ENCODE measurements at regions not wholly inside any gene's neighbourhood (a gene's known extent, or its start where the extent isn't known, plus 50 kb on each side); places are given as distances from the start of the nearest gene placed in this dataset.

GRCh38 chr14:76313852-76314251 lies 62.1 kb upstream of the ESRRB start:
- Histone ChIP-seq H3K27ac (ENCODE audit: low read depth, low read length) (no peak overlapping the region), H3K23ac (ENCODE audit: low read length) (no peak overlapping the region), H3K27me3 (ENCODE audit: insufficient read depth, low read length) (peaks cover 5% of the 10 kb centered on the region), H3K9ac (ENCODE audit: low read length) (no peak overlapping the region), H3K18ac (ENCODE audit: low read length) (no peak overlapping the region), H3K4me3 (ENCODE audit: low read depth, low read length) (no peak overlapping the region), H2AFZ (ENCODE audit: insufficient read depth, low read length, poor library complexity) (no peak overlapping the region), H2BK12ac (ENCODE audit: low read length) (no peak overlapping the region), H3K4me2 (ENCODE audit: low read length) (no peak overlapping the region), H4K12ac (ENCODE audit: low read depth, low read length) (no peak overlapping the region), H2BK5ac (ENCODE audit: low read depth, low read length, poor library complexity) (no peak overlapping the region), H3K79me2 (ENCODE audit: control insufficient read depth, insufficient read depth, low read length, poor library complexity) (no peaks in the 10 kb centered on the region), H4K91ac (ENCODE audit: low read depth, low read length) (no peak overlapping the region), H3K9me3 (ENCODE audit: insufficient read depth, low read depth, low read length) (no peaks in the 10 kb centered on the region), H3K14ac (ENCODE audit: low read length) (no peak overlapping the region), H3K36me3 (ENCODE audit: control insufficient read depth in 1 of 2, insufficient read depth in 2 of 2, low read length in 2 of 2) (no peaks in the 10 kb centered on the region), H3K4me1 (ENCODE audit: control insufficient read depth in 1 of 2, insufficient read depth in 2 of 2, low read length in 2 of 2) (no peaks in the 10 kb centered on the region), H2BK120ac (ENCODE audit: insufficient read depth, low read length, poor library complexity) (no peak overlapping the region), H2AK5ac (ENCODE audit: low read length) (no peak overlapping the region), H3K79me1 (ENCODE audit: low read length) (no peaks in the 10 kb centered on the region), H3K4ac (ENCODE audit: low read depth, low read length) (no peak overlapping the region), H4K8ac (ENCODE audit: low read depth, low read length) (no peak overlapping the region)
- WGBS (ENCODE audit: extremely low coverage, insufficient coverage, insufficient read length), result no CpG with 5 or more reads among the region's 3 CpGs
- no peak for DNase-seq

GRCh38 chr14:76314521-76315034 lies 61.4 kb upstream of the ESRRB start:
- Histone ChIP-seq H3K9ac (ENCODE audit: low read length) (no peak overlapping the region), H2AFZ (ENCODE audit: insufficient read depth, low read length, poor library complexity) (no peak overlapping the region), H3K27ac (ENCODE audit: low read depth, low read length) (no peak overlapping the region), H3K36me3 (ENCODE audit: control insufficient read depth in 1 of 2, insufficient read depth in 2 of 2, low read length in 2 of 2) (no peaks in the 10 kb centered on the region), H3K9me3 (ENCODE audit: insufficient read depth, low read depth, low read length) (no peaks in the 10 kb centered on the region), H2BK5ac (ENCODE audit: low read depth, low read length, poor library complexity) (no peak overlapping the region), H3K79me1 (ENCODE audit: low read length) (no peaks in the 10 kb centered on the region), H2BK12ac (ENCODE audit: low read length) (no peak overlapping the region), H3K23ac (ENCODE audit: low read length) (no peak overlapping the region), H3K4me1 (ENCODE audit: control insufficient read depth in 1 of 2, insufficient read depth in 2 of 2, low read length in 2 of 2) (no peaks in the 10 kb centered on the region), H4K12ac (ENCODE audit: low read depth, low read length) (no peak overlapping the region), H3K4me3 (ENCODE audit: low read depth, low read length) (no peak overlapping the region), H3K27me3 (ENCODE audit: insufficient read depth, low read length) (peaks cover 5% of the 10 kb centered on the region), H2AK5ac (ENCODE audit: low read length) (no peak overlapping the region), H2BK120ac (ENCODE audit: insufficient read depth, low read length, poor library complexity) (no peak overlapping the region), H3K14ac (ENCODE audit: low read length) (no peak overlapping the region), H3K4ac (ENCODE audit: low read depth, low read length) (no peak overlapping the region), H3K4me2 (ENCODE audit: low read length) (no peak overlapping the region), H4K8ac (ENCODE audit: low read depth, low read length) (no peak overlapping the region), H3K79me2 (ENCODE audit: control insufficient read depth, insufficient read depth, low read length, poor library complexity) (no peaks in the 10 kb centered on the region), H3K18ac (ENCODE audit: low read length) (no peak overlapping the region), H4K91ac (ENCODE audit: low read depth, low read length) (no peak overlapping the region)
- DNase-seq, result no peak
- no CpG with 5 or more reads among the region's 7 CpGs for WGBS (ENCODE audit: extremely low coverage, insufficient coverage, insufficient read length)

- WGBS (ENCODE audit: extremely low coverage, insufficient coverage, insufficient read length), result no CpG with 5 or more reads among the region's 5 CpGs
- Histone ChIP-seq H3K27ac (ENCODE audit: low read depth, low read length) (no peak overlapping the region), H3K9ac (ENCODE audit: low read length) (no peak overlapping the region), H4K91ac (ENCODE audit: low read depth, low read length) (no peak overlapping the region), H3K27me3 (ENCODE audit: insufficient read depth, low read length) (no peaks in the 10 kb centered on the region), H3K79me2 (ENCODE audit: control insufficient read depth, insufficient read depth, low read length, poor library complexity) (no peaks in the 10 kb centered on the region), H2BK5ac (ENCODE audit: low read depth, low read length, poor library complexity) (no peak overlapping the region), H4K12ac (ENCODE audit: low read depth, low read length) (no peak overlapping the region), H3K36me3 (ENCODE audit: control insufficient read depth in 1 of 2, insufficient read depth in 2 of 2, low read length in 2 of 2) (no peaks in the 10 kb centered on the region), H2AK5ac (ENCODE audit: low read length) (no peak overlapping the region), H3K4me3 (ENCODE audit: low read depth, low read length) (no peak overlapping the region), H3K4me2 (ENCODE audit: low read length) (no peak overlapping the region), H3K79me1 (ENCODE audit: low read length) (no peaks in the 10 kb centered on the region), H2AFZ (ENCODE audit: insufficient read depth, low read length, poor library complexity) (no peak overlapping the region), H2BK120ac (ENCODE audit: insufficient read depth, low read length, poor library complexity) (no peak overlapping the region), H3K4me1 (ENCODE audit: control insufficient read depth in 1 of 2, insufficient read depth in 2 of 2, low read length in 2 of 2) (no peaks in the 10 kb centered on the region), H2BK12ac (ENCODE audit: low read length) (no peak overlapping the region), H3K9me3 (ENCODE audit: insufficient read depth, low read depth, low read length) (peaks cover 2% of the 10 kb centered on the region), H4K8ac (ENCODE audit: low read depth, low read length) (no peak overlapping the region), H3K14ac (ENCODE audit: low read length) (no peak overlapping the region), H3K23ac (ENCODE audit: low read length) (no peak overlapping the region), H3K4ac (ENCODE audit: low read depth, low read length) (no peak overlapping the region), H3K18ac (ENCODE audit: low read length) (no peak overlapping the region)
- DNase-seq, result no peak
Measured at GRCh38 chr14:76320486-76320885, 55.5 kb upstream of the ESRRB start.

GRCh38 chr14:76320975-76321374 lies 55.0 kb upstream of the ESRRB start:
- H3K79me1 ChIP-seq (ENCODE audit: low read length), result no peaks in the 10 kb centered on the region
- WGBS (ENCODE audit: extremely low coverage, insufficient coverage, insufficient read length), result no CpG with 5 or more reads among the region's 4 CpGs
- H3K23ac ChIP-seq (ENCODE audit: low read length), result no peak overlapping the region
- H3K18ac ChIP-seq (ENCODE audit: low read length), result no peak overlapping the region
- H3K79me2 ChIP-seq (ENCODE audit: control insufficient read depth, insufficient read depth, low read length, poor library complexity), result no peaks in the 10 kb centered on the region
- H4K91ac ChIP-seq (ENCODE audit: low read depth, low read length), result no peak overlapping the region
- no peak overlapping the region for H3K4me3 ChIP-seq (ENCODE audit: low read depth, low read length)
- no peak overlapping the region for H2AFZ ChIP-seq (ENCODE audit: insufficient read depth, low read length, poor library complexity)
- H3K9me3 ChIP-seq (ENCODE audit: insufficient read depth, low read depth, low read length), result peaks cover 2% of the 10 kb centered on the region
- H2BK5ac ChIP-seq (ENCODE audit: low read depth, low read length, poor library complexity), result no peak overlapping the region
- H2BK12ac ChIP-seq (ENCODE audit: low read length), result no peak overlapping the region
- no peaks in the 10 kb centered on the region for H3K36me3 ChIP-seq (ENCODE audit: control insufficient read depth in 1 of 2, insufficient read depth in 2 of 2, low read length in 2 of 2)
- no peaks in the 10 kb centered on the region for H3K27me3 ChIP-seq (ENCODE audit: insufficient read depth, low read length)
- no peak for DNase-seq
- no peak overlapping the region for H3K4me2 ChIP-seq (ENCODE audit: low read length)
- H3K4ac ChIP-seq (ENCODE audit: low read depth, low read length), result no peak overlapping the region
- no peak overlapping the region for H3K14ac ChIP-seq (ENCODE audit: low read length)
- no peak overlapping the region for H2AK5ac ChIP-seq (ENCODE audit: low read length)
- no peak overlapping the region for H4K12ac ChIP-seq (ENCODE audit: low read depth, low read length)
- H2BK120ac ChIP-seq (ENCODE audit: insufficient read depth, low read length, poor library complexity), result no peak overlapping the region
- H4K8ac ChIP-seq (ENCODE audit: low read depth, low read length), result no peak overlapping the region
- no peak overlapping the region for H3K27ac ChIP-seq (ENCODE audit: low read depth, low read length)
- H3K9ac ChIP-seq (ENCODE audit: low read length), result no peak overlapping the region
- H3K4me1 ChIP-seq (ENCODE audit: control insufficient read depth in 1 of 2, insufficient read depth in 2 of 2, low read length in 2 of 2), result no peaks in the 10 kb centered on the region

Data from trophoblast cell (in vitro differentiated cells and primary cell).